Amniotic stem cell (primary cell): ENCODE measurements at regions not wholly inside any gene's neighbourhood (a gene's known extent, or its start where the extent isn't known, plus 50 kb on each side); places are given as distances from the start of the nearest gene placed in this dataset.

Experiments used
- DNase-seq: peaks from one replicate; lab custom pipeline; 2025; lab: John Stamatoyannopoulos, UW

DNA sequence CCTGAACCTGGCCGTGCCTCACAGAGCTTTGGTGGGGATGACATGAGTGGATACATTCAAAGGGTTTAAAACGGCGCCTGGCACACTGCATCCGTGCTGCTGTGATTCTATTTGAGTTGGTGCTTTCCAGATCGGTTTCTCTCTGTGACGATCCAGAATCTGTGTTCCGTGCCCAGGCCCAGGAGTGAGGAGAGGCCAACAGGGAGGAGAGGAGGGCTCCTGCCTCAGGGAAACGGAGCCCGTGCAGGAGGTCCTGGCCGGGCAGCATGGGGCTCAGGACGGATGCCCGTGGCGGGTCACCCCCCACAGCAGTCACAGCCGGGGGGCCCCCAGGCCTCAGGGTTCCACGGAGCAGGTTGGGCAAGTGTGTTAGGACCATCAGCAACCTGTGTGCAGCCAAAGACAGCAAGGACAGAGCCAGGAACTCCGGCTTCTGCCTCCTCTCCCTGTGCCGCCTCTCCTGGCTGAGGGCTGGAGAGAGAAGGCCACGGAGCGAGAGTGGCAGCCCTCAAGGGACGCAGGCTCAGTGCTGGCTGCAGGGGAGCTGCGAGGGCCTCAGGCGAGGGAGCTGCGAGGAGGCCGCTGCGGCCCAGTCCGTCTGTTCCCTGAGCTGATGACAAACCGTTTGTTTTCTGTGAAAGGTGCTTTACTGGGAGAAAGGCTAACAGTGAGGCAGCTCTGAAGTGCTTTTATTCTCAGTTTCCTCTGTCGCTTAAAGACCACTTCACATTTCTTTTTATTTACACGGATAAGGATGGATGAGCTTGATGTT lies 99.3 kb downstream of the METRNL start:
- DNase-seq: no peak

DNA sequence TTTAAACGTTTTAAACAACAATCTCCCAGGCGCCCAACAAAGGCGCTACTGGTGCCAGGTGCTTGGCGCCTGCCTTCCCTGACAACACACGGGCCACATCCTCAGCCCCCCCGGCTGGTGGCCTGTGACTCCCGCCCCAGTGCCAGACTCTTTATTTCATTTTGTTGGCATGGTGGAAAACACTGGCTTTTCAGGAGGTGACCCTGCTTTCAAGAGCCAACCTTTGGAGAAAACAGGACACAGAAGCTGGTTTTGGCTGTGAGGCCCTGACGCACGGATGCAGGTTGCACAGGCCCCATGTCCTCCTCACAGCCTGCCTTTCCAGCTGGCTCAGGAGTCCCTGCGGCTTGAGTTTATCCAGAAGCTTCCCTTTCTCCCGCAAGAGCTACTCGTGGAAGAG lies 100.0 kb downstream of the METRNL start:
- DNase-seq: no peak

DNA sequence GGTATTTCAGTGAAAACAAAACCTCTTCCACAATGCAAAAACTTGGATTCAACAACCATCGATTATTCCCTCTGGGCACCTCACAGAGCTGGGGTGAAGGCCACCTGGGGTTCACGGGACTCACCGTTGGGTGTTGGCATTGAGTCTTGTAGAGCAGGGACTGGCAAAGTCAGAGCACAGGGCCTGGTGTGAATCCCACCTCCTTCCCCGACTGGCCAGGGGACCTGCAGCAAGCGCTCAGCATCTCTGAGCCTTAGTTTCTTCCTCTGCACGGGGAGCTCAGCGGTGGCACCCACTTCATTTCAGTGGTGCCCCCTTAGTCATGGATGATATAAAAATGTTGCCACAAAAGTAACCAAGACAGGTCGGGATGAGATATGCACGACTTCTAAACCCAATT lies 100.4 kb downstream of the METRNL start:
- DNase-seq: no peak

DNA sequence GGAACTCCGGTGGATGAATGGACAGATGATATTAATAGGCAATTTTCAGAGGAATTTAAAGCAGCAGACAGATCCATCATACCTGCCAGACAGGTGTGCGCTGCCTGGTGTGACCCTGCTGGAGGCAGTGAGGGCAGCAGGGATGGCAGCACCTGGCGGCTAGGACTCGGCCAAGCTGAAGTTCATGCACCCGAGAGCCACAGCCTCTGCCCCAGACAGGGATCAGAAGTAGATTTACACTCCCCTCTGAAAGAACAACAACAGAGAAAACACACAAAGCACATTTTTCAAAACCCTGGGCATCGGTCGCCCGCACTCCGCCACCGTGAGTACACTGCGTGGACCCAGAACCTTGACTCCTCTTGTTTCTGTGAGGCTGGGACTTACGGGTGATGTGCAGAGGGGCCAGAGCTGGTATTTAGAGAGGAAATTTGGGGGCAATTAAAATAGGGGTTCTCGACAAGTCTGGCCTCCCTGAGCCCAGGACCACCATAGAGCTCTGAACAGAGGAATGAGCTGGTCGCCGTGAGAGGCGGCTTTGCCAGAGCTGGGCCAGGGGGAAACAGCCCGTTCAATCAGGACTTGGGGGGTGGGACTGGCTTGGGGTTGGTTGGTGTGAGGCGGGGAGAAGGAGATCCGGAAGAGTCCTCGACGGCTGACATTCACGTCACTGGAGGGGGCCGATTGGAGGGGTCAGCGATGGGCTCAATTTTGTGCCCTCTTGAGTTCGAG lies 101.0 kb downstream of the METRNL start:
- no peak for DNase-seq

DNA sequence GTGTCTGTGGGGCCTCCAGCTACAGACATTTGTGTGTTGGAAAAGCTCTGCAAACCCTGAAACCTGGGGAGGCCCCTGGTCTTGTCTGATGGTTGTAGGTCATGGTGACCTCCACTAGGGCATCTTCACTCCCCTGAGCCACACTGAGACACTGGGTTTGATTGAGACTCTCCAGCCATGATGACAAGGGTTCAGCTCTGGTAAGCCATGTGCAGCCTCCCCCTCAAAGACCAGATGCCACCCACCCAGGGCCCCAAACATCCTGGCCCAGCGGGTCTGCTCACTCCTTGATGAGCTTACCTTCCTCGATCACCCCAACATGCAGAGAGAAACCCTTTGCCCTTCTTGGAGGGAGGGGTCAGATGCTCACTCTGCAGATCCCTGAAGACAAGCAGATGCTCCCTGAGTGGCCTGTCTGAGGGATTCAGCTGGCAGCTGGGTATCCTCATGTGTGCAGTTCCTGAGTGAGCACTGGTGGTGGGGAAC lies 101.6 kb downstream of the METRNL start:
- no peak for DNase-seq

DNA sequence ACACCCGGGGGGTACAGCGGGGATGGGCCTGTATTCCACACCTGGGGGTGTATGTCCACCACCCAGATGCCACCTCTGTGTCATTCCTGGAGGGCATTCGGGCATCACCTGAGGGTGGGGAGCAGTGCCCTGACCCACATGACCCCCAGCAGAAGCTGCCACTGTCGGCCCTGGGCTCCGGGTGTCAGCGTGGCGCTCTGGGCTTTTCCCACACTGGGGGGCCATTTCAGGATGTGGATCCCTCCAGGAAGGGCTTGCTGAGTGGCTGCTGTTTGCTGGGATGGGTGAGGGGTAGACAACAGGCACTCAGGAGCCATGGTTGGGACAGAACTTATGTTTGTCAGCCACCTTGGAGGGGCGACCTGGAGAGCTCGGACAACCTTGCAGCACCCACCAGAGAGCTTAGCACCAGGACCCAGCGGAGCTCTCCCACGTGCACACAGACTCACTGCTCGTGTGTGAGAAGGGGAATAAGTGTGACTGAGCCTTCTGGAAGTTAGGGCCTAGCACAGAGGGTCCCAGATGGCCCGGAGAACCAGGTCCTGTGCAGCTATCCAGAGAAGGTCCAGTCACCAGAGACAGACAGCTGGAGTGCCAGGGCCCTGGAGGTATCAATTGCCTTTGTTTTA lies 102.7 kb downstream of the METRNL start:
- DNase-seq: no peak

DNA sequence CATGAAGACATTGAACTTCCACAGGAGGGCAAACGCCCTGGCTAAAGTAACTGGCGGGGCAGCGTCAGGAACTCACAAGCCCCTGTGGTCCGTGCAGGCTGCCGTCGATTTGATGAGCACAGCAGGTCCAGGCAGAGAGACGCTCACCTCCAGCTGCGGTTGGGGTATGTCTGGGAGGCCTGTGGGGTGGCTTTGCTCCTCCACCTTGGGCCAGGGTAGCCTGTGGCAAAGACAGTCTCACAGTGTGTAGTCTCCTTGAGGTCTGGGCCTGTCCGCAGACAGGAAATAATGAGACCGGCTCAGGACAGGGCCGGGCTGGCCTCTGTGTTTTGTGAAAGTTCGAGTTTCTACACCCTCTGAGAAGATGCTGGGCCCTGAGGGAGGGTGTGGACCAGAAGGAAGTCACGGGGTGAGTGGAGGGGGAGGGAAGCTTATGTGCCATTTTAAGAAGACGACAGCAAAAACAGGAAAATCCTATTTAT lies 103.3 kb downstream of the METRNL start:
- DNase-seq: no peak

DNA sequence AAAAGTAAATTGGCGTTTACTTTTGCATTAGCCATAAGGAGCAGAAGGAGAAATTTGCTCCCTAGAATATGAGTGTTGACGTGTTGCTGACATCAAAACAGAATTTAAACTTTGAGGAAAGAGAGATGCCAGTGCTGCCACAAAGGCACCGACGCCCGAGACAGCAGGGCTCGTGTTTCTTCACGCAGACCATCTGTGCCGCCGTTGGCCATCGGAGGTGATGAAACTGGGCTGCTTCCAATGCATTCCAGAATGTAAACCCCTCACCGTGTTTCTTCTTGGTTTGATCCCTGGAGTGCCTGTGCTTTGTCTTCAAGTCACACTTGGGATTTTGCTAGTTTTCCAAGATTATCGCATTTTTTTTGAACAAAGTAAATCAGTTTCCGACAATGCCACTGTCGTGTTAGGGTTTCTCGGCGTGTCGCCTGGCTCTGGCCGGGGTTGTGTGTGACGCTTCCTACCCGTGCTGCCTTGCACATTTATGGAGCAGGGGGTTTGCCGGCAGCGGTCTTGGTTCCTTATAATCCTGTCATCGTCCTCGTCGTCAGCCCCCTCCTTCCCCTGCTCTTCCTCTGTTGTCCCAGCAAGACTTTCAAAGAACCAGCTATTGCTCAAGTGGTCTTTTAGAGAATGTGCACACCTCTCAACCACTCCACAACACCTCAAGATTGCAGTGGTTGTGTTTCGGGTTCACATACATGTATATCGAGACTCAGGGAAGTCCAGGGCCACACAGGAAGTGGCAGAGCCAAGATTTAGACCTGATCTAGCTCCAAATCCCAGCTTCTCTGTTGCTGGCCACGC lies 103.9 kb downstream of the METRNL start:
- DNase-seq: no peak

DNA sequence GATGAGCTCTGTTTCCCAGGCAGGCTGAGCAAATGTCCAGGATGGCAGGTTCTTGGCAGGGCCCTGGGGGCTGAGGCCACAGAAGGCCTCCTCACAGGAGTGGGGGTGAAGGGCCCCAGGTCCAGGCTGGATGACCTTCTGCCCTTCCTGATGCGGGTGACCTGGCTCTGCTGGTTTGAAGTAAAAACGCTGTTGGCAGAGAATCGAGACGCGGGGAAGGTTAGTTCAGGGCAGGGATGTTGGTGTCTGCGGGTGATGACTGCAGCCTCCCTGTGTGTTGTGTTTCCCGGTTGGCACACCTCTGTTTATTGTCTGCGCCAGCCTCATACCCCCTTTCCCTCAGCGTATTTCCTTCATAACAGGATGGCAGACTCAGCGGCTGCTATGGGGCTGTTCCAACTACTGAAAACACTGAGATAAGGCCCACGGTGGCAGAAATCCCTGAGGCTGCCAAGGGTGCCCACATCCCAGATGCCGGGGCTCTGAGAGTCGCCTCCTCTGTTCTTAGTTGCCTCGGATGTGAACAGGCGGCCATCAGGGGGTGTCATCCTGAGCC lies 104.6 kb downstream of the METRNL start:
- DNase-seq: no peak

DNA sequence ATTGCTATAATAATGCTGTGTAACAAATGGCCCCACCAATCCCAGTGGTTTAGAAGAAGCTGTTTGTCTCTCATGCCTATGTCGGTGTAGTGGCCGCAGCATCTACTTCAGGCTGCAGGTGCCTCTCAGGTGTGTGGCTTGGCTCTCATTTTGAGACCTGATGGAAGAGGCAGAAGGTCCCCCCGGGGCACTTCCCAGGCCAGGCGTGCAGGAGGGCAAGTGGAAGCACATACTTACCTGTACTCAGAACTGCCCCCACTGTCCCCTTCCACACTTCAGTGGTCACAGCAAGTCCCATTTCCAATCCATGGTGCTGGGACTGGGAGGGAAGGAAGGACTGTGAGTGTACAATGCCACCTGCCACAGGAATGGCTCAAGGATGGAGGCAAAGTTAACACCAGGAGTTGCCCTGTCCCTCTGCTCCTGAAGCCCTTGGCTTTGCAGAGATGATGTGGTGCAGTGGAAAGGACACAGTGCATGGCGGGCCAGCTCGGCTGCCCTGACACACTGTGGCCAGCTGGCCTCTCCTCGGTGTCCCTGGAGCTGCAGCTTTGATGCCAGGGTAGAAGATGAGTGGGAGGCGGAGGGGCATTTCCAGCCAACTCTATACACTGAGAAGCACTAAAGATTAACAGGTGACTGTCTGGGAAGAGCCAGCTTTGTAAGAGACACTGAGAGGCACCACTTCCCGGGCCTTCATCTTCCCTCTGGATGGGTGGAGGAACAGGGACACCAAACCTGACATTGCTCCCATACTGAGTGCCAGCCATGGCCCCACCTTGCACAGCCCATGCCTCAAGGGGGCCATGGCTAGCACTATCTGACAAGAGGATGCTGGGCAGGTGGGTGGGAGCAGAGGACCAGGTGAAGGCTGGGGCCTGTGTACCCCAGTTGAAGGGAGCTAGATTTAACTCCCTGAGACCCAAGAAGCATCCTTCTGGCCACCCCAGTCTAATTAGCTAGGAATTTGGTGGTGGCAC lies 105.9 kb downstream of the METRNL start:
- DNase-seq: no peak

DNA sequence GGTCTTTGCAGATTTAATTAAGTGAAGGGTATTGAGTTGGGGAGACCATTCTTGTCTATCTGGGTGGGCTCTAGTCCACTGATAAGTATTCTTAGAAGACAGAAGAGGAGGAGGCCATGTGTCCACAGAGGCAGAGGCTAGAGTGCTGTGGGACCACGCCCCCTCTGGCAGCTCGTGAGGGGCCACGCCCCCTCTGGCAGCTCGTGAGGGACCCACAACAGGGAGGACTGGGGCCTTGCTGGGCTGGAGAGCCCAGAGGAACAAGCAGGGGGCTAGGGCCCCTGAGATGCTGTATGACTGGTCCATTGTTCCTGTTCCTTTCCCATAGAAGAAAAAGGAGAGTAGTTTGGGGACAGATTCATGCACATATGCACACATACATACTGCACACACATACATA lies 106.8 kb downstream of the METRNL start:
- no peak for DNase-seq

DNA sequence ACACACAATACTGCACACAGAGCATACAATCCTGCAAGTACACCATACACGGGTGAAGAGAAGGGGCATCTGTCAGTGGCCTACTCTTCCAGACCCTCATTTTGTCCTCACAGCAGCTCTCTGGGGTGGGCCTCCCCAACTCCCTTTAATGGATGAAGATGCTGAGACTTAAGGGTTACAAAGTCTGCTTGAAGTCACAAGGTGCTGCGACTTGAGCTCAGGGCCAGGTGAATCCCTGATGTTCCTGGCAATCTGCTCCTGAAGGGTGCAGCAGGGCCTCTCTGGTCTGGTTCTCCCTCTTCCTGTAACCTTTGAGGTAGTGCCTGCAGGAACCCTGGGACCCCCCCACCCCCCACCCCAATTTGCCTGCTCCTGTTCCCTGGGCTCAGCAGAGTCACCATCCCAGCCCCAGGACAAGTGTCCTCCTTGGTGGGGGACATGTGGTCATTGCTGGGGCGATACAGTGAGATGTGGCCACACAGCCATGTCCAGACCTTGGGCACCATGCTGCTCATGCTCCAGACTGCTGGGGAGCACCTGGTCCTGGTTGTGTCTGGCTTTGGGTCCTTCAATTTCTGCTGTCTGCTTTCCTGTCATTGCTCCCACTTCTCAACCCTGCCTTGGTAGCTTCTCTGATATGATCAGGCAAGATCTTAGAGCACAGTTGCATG lies 107.5 kb downstream of the METRNL start:
- DNase-seq: no peak

DNA sequence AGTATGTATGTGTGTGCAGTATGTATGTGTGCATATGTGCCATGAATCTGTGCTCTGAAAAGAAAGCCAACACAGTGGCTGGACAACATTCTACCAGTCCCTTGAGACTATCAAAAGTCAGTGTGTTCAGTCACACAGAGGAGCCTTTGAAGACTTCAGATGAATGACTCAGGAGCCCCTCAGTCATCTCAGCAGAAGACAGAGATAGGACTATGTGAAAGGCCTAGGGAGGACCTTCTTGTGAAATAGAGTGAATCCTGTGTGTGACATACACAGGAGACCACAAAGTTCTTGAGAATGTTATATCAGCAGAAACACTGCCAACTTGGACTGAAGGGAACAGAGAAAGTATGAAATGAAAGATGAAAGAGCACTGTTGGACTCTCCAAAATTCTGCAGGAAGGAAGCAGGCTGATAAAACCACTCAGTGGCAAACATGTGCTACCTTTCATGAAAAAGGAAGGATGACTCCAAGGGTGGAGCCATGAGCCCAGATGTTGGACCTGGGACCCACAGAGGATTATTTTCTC lies 108.4 kb downstream of the METRNL start:
- DNase-seq: no peak

DNA sequence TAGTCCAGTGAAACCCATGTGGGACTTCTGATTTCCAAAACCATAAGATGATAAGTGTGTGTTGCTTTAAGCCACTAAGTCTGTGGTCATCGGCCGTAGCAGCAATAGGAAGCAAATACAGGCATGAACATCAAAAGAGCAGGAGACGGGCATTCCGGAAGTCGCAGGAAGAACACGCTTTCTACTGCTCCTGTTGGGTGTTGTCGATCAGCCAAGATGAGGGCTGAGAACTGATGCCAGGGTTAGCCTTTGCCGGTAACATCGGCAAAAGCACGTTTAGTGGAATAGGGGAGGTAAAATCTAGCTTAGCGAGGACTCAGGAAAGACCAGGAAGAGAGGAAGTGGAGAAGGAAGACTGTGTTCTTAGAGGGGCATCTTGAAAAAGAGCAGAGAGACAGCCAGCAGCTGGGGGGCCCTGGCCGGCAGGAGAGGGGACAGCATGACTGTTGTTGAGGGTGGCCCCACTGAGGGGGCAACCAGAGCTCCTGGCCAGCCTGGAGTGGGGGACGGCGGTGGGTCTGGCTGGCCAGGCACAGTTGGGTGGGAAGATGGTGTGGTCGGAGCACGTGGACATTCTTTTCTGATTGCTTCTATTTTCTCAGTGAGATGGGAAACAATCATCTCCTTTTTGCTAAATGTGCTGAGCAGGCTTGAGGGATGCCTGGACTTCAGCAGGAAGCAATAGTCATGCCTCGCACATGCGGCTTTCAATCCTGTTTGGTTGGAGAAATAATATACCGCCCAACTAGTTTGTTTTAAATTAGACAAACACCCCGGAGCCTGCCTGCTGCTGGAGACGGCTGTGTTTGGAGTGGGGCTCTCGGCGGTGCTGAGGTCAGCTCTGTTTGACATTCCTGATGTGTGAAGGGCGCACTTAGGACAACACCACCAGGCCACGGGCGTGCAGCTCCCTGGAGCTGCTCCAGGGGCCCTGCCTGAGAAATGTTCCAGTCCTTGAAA lies 109.9 kb downstream of the METRNL start:
- peak; percentile 40 for DNase-seq

DNA sequence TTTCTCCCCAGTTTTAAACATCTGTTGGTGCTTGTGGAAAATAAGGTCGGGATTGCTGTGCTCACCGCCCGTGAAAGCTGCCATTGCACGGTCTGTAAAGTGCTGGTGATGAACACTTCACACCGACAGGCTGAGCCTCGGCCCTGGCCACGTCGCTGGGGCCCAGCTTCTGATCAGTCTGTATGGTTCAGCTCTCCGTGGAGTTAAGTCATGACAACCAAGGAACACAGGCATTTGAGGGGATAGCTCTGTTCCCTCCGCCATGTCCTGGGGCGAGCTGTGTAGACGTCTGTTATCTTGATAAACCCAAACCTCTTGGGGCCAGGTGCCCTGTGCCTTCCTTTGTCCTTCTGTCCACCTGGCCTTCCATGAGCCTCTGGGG lies 110.6 kb downstream of the METRNL start:
- DNase-seq: no peak

DNA sequence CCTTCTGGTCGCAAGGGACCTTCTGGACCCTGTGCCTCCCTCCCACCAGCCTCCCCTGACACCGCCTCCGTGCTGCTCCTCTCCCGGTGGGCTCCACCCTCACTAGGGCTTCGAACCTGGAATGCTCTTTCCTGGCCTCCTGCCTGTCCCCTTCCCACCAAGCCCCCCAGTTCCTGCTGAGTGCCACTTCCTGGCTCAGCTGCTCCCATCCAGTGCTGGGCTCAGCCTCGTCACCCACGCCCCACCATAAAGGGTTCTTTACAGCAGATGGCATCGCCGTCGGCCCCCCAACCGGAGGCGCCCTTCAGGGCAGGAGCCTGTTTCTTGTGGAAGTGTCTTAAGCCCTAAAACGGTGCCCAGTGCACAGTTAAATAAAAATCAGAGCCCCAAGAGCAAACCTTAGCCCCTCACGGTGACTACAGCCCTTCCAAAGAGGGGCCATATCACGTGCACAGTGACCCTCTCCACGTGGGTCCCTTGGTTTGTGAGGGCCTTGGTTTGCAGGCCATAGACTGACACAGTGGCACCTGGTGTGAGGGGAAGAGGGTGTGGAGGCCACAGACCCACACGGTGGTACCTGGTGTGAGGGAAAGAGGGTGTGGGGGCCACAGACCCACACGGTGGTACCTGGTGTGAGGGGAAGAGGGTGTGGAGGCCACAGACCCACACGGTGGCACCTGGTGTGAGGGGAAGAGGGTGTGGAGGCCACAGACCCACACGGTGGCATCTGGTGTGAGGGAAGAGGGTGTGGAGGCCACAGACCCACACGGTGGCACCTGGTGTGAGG lies 111.4 kb downstream of the METRNL start:
- DNase-seq: no peak

DNA sequence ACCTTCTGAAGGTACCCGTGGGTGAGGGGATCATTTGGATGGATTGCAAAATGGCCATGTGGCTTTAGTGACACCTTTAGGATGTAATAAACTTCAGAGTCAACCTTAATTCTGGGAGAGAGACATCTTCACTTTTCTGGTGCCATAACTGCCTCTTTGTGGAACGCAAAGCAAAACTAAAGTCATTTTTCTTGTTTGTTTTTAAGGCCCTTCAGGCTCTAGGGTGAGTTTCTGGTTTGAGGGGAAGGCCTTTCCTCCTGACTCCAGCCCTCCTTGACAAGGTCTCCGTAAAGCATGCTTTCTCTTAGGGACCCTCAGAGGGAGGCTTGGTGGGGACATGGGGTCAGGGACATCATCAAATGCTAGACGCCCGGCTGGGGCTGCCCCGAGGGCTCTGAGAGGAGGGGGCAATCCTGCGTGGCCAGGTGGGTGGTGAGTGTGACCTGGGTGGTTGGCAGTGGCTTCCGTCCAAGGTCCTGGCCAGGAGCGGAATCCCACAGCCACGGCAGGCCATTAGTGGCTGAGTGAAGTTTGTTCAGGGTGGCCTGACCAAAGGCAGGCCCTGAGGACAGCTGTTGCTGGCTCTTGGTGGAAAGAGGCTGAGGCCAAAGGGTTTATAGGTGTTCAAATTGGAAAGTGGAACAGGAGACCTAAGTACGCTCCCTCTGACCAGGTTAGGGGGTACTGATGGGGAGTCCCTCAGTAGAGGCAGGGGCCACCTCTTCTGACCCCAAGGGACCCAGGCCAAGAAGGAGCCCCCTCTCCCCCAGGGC lies 112.2 kb downstream of the METRNL start:
- no peak for DNase-seq
